Lower leg skin (tissue), 4 donors: ENCODE measurements at regions not wholly inside any gene's neighbourhood (a gene's known extent, or its start where the extent isn't known, plus 50 kb on each side); places are given as distances from the start of the nearest gene placed in this dataset.

Experiments used
- DNase-seq, 2 donors: peaks; one replicate each; pipeline ENCODE4 v3.0.0-alpha.2; 2019; ENCODE audit warnings: low spot score in 2 of 2
- H3K4me3 ChIP-seq: fragments of 200-600 bp; sonication (generic); 2 replicates; pipeline ENCODE4 v1.5.1; 2017; ENCODE audit warnings: mild to moderate bottlenecking, low read depth; ENCODE audit not compliant: poor library complexity, severe bottlenecking
- POLR2A ChIP-seq, 2 donors: fragments of 450-650 bp; IDR thresholded peaks; one replicate each; pipeline ENCODE4 v1.6.1; 2016 to 2017; ENCODE audit warnings: antibody characterized with exemption in 2 of 2, mild to moderate bottlenecking in 1 of 2, moderate library complexity in 1 of 2
- WGBS, 2 donors: methylation state at CpG; one replicate each; pipeline ENCODE4 v1.1.5; 2018; 5-methylcytosine and 5-hydroxymethylcytosine counted together
- intact Hi-C: fragments of 100-400 bp; cut with DNase I; formaldehyde crosslinking; loops from one replicate; pipeline ENCODE4 v1.15.0; 2023; ENCODE audit warnings: low total_unique reads
- TF ChIP-seq, protein P1 (sequence below), 3 donors: fragments of 450-650 bp; IDR thresholded peaks; one replicate each; pipeline ENCODE4 v1.5.1; 2016; ENCODE audit warnings: antibody characterized with exemption in 3 of 3, mild to moderate bottlenecking in 3 of 3, moderate library complexity in 2 of 3

DNA sequence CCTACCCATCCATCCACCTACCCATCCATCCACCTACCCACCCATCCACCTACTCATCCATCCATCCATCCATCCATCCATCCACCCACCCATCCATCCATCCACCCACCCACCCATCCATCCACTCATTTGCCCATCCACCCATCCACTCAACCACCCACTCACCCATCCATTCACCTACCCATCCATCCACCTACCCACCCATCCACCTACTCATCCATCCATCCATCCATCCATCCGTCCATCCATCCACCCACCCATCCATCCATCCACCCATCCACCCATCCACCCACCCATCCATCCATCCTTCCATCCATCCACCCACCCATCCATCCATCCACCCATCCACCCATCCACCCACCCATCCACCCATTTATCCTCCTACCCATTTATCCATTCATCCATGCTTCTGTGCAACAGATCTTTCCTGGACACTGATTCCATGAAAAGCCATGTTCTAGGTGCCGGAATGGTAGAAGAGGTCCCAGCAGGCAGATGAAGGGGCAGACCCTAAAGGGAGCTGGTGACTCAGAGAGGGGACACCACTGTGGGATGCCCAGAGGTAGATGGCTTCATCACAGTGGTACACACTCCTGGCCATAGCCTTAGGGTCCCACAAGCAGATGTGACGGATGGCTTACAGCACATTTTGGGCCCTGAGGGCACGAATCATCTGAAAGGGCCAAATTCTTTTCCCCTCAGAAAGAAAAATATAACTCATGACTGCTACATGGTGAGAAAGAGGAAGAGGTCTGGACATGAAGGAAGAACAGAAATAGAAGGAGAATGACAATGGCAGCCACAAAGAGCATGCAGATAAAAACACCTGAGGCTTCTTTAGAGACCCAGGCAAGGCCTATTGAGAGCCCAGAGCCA, 76.0 kb downstream of the KCTD15 start:
- DNase-seq: peak in 1 of 2 donors; percentile 32
- H3K4me3 ChIP-seq: no peak overlapping the region
- WGBS, 2 donors: 73 to 83% methylated on average over 4 of the region's 4 CpGs
- TF ChIP-seq POLR2A (IDR thresholded peaks at IDR 0.05): no peak
- TF ChIP-seq, protein P1, sequence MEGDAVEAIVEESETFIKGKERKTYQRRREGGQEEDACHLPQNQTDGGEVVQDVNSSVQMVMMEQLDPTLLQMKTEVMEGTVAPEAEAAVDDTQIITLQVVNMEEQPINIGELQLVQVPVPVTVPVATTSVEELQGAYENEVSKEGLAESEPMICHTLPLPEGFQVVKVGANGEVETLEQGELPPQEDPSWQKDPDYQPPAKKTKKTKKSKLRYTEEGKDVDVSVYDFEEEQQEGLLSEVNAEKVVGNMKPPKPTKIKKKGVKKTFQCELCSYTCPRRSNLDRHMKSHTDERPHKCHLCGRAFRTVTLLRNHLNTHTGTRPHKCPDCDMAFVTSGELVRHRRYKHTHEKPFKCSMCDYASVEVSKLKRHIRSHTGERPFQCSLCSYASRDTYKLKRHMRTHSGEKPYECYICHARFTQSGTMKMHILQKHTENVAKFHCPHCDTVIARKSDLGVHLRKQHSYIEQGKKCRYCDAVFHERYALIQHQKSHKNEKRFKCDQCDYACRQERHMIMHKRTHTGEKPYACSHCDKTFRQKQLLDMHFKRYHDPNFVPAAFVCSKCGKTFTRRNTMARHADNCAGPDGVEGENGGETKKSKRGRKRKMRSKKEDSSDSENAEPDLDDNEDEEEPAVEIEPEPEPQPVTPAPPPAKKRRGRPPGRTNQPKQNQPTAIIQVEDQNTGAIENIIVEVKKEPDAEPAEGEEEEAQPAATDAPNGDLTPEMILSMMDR (IDR thresholded peaks at IDR 0.05): no peak
- intact Hi-C loops: loop anchor here (10.0 kb wide), 1 partner anchor 78 kb away; the partner anchor contains the start of gene KCTD15

DNA sequence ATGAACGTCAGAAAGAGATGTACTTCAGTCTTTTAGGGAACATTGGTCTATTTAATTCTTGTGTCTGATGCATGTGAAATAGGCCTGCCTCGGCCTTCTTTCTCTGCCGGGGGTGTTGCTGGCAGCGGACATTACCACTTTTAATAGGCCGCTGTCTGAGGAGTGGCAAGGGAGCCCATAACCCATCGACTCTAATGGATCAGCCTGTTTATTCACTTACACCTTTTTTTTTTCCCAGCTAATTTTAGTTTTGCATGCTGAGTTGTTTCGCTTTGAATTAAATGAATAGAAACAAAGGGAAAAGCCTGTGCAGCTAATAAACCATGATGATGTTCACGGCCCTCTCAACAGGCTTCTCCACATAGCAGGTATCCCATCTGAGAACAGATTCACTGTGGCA, 78.4 kb downstream of the KCTD15 start:
- no peak for TF ChIP-seq POLR2A (IDR thresholded peaks at IDR 0.05)
- TF ChIP-seq, protein P1 (IDR thresholded peaks at IDR 0.05): no peak
- intact Hi-C loops: loop anchor here (10.0 kb wide), 1 partner anchor 80 kb away; the partner anchor contains the start of gene KCTD15
- peak in 1 of 2 donors; percentile 7 for DNase-seq
- H3K4me3 ChIP-seq: no peak overlapping the region
- 72 to 81% methylated on average over 8 of the region's 8 CpGs for whole genome bisulfite sequencing, 2 donors

DNA sequence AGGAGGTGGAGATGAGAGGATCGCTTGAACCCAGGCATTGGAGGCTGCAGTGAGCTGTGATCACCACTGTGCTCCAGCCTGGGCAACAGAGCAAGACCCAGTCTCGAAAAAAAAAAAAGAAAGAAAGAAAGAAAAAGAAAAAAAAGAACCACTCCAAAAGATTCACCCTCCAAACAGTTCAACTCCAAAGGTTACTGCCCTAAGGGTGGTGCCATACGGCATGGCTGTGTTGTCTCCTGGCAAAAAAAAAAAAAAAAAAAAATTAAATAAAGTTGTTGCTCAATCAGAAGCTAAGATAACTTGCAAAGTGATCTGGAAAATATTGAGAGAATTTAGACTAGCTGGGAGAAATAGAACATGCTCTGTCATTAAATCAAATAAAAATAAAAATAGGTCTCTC, 79.5 kb downstream of the KCTD15 start:
- no peak for TF ChIP-seq POLR2A (IDR thresholded peaks at IDR 0.05)
- TF ChIP-seq, protein P1 (IDR thresholded peaks at IDR 0.05): no peak
- peak in 1 of 2 donors; percentile 13 for DNase-seq

DNA sequence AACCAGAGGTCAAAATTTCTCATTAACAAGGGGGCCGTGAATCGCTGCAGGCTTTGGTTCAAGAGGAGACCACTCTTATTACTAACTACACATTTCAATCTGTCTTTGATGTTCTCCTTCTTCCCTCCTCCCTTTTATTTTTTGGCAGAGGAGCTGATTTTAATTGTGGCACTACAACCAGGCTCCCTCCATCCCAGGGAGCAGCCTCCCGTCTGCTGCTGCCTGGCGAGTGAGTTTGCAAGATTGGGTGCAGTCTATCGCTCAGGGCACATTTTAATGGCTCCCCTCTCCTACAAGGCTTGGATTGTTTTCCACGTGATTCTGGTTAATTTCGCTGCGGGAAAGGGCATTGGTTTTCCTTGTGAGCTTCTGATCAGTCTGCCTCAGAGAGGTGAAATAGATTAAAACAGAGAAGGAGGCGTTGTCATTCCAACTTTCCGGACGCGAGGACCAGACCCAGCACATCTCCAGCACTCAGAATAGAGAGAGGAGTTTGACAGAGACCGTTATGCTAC, 81.4 kb downstream of the KCTD15 start:
- DNase-seq: peak in 1 of 2 donors; percentile 18
- TF ChIP-seq, protein P1 (IDR thresholded peaks at IDR 0.05): no peak
- TF ChIP-seq POLR2A (IDR thresholded peaks at IDR 0.05): no peak
- H3K4me3 ChIP-seq: no peak overlapping the region
- 53 to 55% methylated on average over 13 of the region's 13 CpGs for WGBS, 2 donors
- intact Hi-C loops: loop anchor here (10.0 kb wide), 1 partner anchor 83 kb away; the partner anchor contains the start of gene KCTD15

More for the DNA sequence above, 79.5 kb downstream of the KCTD15 start:
- no peak overlapping the region for H3K4me3 ChIP-seq
- 61 to 69% methylated on average over 3 of the region's 3 CpGs for WGBS, 2 donors
- intact Hi-C loops: loop anchor here (10.0 kb wide), 1 partner anchor 81 kb away; the partner anchor contains the start of gene KCTD15

DNA sequence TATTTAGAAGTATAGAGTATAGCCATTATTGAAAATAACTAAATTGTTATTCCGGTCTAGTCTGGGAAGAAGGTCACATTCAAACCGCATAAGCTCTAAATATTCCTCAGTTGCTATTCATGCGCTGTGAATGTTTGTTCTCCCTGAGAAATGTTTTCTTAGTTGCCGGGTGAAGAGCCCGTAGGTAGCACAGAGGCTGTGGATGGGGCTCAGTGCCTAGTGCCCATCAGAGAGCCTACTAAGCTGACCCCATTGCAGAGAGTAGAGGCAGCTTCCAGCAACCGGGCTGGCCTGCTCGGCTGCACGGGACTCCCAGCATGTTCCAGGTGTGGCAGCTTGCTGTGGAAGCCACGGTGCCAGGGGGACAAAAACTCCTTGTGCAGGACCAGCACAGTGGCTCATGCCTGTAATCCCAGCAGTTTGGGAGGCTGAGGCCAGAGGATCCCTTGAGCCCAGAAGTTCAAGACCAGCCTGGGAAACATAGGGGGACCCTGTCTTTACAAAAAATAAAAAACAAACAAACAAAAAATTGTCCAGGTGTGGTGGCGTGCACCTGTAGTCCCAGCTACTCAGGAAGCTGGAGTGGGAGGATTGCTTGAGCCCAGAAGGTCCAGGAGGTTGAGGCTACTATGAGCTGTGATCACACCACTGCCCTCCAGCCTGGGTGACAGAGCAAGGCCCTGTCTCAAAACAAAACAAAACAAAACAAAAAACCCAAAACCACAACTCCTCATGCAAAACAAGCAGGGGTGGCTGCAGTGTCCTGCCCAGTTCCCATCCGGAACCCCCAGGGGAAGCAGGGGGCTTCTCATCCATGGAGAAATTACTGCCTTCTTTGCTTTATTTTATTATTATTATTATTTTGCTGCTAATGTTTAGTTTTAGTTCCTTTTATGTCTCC, 82.5 kb downstream of the KCTD15 start:
- intact Hi-C loops: loop anchor here (10.0 kb wide), 1 partner anchor 84 kb away; the partner anchor contains the start of gene KCTD15
- TF ChIP-seq, protein P1 (IDR thresholded peaks at IDR 0.05): no peak
- TF ChIP-seq POLR2A (IDR thresholded peaks at IDR 0.05): no peak
- no peak for DNase-seq
- WGBS, 2 donors: 80 to 88% methylated on average over 11 of the region's 11 CpGs
- H3K4me3 ChIP-seq: no peak overlapping the region
